HTR-8/SVneo (cell line): ENCODE measurements at regions not wholly inside any gene's neighbourhood (a gene's known extent, or its start where the extent isn't known, plus 50 kb on each side); places are given as distances from the start of the nearest gene placed in this dataset.
"Not testable (repeated sequence)": the region's sequence is repeated elsewhere in the genome, so short reads cannot be mapped to it uniquely, and the experiment has no call there.

Source experiments
- DNase-seq: peaks from one replicate; pipeline ENCODE4 v3.0.0; 2011; ENCODE audit warnings: low spot score, mixed read lengths; ENCODE audit not compliant: insufficient read length
- FAIRE-seq: peaks from 2 replicates; lab custom pipeline; 2011; peaks lifted over from hg19 to GRCh38; lab: Jason Lieb, UNC

GRCh38 chr11:29214833-29215232 is 802.0 kb downstream of the KCNA4 start:
- DNase-seq (no peak), FAIRE-seq (no peak)

GRCh38 chr11:29211202-29211601 is 805.6 kb downstream of the KCNA4 start:
- no peak for DNase-seq
- no peak for FAIRE-seq

DNA sequence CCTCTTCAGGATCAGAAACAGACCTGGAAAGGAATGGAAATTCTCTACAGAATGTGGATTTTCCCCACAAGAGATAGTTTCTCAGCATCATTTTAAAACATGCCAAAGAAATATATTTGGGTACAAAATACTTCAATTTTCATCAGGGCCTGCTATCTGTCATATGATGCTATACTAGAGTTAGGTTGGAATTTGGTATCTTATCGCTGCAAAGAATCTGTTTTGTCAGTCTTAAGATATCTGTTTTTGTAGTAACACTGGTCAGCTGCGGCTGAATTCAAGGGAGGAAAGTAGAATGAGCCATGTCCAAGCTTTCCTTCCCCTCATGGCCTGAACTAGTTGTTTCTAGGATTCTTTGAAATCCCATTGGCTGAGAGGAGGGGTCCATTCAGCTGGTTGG is 806.4 kb downstream of the KCNA4 start:
- DNase-seq = no peak

GRCh38 chr11:29208117-29208516 is 808.7 kb downstream of the KCNA4 start:
- FAIRE-seq (no peak), DNase-seq (no peak)

More for the DNA sequence above, 806.4 kb downstream of the KCNA4 start:
- no peak for FAIRE-seq

- FAIRE-seq (no peak), DNase-seq (no peak)
Observed at GRCh38 chr11:29200791-29201562, 815.9 kb downstream of the KCNA4 start.

DNA sequence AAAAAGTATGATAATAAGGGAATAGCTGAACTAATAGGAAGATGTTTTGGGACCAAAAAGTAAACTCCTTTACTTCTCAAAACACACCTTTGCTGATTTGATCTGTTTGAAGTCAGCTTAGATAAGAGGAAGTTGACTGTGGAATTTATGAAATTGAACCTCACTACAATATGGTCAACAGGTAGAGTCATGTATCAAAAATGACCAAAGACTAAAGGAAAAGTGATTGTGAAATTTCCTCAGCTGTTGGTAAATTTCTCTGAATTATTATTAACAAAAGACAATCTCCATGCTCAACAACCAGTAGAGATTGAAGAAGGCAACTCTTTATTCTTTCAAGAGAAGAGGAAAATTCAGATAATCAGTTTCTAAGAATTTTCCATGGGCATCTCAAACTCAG is 826.5 kb downstream of the KCNA4 start:
- no peak for DNase-seq
- no peak for FAIRE-seq

DNA sequence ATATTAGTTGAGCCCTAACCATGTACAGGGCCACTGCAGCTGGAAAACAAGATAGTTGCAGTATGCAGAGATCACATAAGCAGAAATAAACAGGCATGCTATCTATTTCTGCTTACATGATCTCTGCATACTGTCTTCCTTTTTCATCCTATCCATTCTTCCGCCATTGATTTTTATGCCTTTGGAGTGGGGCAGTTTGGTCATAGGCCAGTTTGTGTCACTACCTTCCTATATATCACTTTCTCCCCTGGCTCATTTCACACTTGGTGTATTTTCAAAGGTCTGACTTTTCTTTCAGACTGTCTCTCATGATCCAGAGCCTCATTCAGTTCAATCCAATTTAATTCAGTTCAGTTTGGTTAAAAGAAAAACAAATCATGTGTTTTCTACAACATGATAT is 829.6 kb downstream of the KCNA4 start:
- DNase-seq (no peak), FAIRE-seq (no peak)

GRCh38 chr11:29184939-29185890 is 831.6 kb downstream of the KCNA4 start:
- peak; percentile 86 for FAIRE-seq
- DNase-seq = peak; percentile 43

DNA sequence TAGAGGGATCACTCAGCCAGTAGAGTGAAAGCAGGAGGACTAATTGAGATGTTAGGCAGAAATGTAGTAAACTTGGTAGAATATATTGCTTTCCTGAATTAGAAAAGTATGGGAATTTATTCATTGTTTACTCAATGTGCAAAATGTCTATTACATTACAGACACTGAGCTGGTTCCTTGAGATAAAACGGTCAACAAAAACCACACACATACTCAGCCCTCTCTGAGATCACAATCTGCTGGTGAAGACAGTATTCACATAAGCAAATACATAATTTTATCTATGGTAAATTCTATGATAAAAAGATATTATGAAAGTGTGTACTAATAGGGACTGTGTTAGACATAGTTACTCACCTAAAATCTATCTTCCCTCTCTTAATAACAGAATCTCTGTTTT is 833.5 kb downstream of the KCNA4 start:
- no peak for FAIRE-seq
- DNase-seq = no peak

- FAIRE-seq (no peak), DNase-seq (peak; percentile 12)
Observed at GRCh38 chr11:29173660-29174062, 843.2 kb downstream of the KCNA4 start.

DNA sequence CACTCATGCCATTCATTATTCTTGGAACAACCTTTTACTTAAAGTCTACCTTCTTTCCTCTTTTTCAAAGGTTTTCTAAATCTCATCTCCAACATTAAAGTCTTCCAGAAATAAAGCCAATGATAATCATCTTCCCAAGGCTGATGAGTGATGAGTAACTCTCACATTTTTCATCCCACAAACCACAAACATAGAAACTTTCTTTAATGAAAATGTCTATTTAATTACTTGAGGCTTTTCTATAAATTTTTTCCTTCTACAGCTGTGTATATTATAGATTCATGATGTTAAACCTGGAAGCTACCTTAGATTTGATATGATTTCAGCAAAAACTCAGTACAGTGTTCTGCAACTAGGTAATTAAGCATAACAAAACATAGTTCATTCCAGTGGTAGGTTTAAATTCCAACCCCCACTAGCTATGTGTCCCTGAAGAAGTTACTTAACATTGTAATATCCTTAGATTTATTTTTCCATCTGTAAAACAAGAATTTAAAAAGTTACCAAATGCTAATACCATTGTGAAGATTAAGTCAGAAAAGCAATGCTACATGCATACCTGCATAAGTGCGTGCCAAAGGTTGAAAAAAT is 845.4 kb downstream of the KCNA4 start:
- DNase-seq = no peak
- no peak for FAIRE-seq

GRCh38 chr11:29166306-29166705 is 850.5 kb downstream of the KCNA4 start:
- DNase-seq (no peak), FAIRE-seq (peak; percentile 73)

GRCh38 chr11:29163231-29163630 is 853.6 kb downstream of the KCNA4 start:
- DNase-seq (no peak), FAIRE-seq (no peak)

DNA sequence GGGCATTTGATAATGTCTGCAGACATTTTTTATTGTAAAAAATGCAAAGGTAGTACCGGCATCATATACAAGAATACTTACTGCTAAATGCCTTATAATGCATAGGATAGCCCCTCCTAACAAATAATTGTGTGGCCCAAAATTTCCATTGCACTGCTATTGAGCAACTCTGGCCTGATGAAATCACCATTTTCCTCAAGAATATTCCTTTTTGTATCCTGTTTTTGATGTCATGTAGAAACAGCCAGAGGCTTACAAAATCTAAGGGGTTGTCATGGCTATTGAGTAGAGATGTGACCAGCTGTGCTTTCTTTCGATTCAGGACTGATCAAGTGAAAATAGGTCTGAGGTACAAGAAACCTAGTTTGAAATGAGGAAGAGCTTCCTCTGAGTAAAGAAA is 854.3 kb downstream of the KCNA4 start:
- FAIRE-seq = no peak
- no peak for DNase-seq

GRCh38 chr11:29161191-29161590 is 855.6 kb downstream of the KCNA4 start:
- FAIRE-seq = no peak

GRCh38 chr11:29159552-29160465 is 857.0 kb downstream of the KCNA4 start:
- DNase-seq = peak; percentile 48
- FAIRE-seq = no peak

More at GRCh38 chr11:29161191-29161590, 855.6 kb downstream of the KCNA4 start:
- DNase-seq = no peak

GRCh38 chr11:29153078-29153477 is 863.8 kb downstream of the KCNA4 start:
- FAIRE-seq = no peak
- no peak for DNase-seq

DNA sequence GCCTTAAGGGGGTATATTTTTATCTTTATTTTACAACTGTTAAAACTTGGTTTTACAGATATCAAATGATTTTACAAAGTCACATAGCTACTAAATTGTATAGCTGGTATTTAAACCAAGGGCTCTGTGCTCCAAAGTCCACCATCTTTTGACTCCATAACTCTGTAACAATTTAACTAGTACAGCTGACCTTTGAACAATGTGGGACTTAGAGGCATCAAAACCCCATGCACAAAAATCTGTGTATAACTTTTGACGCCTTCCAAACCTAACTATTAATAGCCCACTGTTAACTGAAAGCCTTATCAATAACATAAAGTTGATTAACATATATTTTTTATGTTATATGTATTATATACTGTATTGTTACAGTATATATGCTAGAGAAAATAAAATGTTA is 874.3 kb downstream of the KCNA4 start:
- not testable (repeated sequence) for DNase-seq, FAIRE-seq

- FAIRE-seq = no peak
- DNase-seq = no peak
Observed at GRCh38 chr11:29135504-29135903, 881.3 kb downstream of the KCNA4 start.

DNA sequence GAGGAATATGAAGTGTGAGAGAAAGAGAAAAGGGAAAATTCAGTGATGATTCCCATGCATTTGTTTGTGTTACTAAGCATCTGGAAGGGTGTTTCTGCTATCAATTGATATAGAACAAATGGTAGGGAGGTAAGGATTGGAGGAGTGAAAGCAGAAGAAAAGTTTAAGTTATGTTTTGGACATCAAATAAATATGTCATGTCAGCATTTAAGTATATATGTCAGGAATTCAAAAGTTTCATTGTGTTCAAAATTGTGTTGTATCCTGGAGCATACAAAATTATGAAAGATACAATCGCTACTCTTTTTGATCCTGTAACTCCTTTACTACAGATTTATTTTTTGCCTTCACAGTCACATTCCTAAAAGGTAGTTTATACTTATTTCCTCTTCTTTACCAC is 885.8 kb downstream of the KCNA4 start:
- no peak for DNase-seq
- FAIRE-seq = no peak
